Thymus (tissue), 11 donors: ENCODE measurements at regions not wholly inside any gene's neighbourhood (a gene's known extent, or its start where the extent isn't known, plus 50 kb on each side); places are given as distances from the start of the nearest gene placed in this dataset.

Experiments
- DNase-seq, 9 donors: peaks; one replicate each; pipeline ENCODE4 v3.0.0-alpha.2; 2013; ENCODE audit warnings: low spot score in 9 of 9, low read depth in 6 of 9, missing footprints in 1 of 9
- H3K27ac ChIP-seq, 2 donors: one replicate each; pipeline ENCODE4 v1.5.1; 2013; ENCODE audit warnings: control low read depth in 1 of 2, low read depth in 1 of 2, low read length in 1 of 2, mild to moderate bottlenecking in 1 of 2, moderate library complexity in 1 of 2
- H3K27me3 ChIP-seq, 2 donors: one replicate each; pipeline ENCODE4 v1.5.1; 2013; ENCODE audit warnings: low read length in 1 of 2; ENCODE audit not compliant: control insufficient read depth in 2 of 2, insufficient read depth in 1 of 2
- H3K36me3 ChIP-seq, 2 donors: one replicate each; pipeline ENCODE4 v1.5.1; 2013; ENCODE audit warnings: low read length in 1 of 2, mild to moderate bottlenecking in 1 of 2, moderate library complexity in 1 of 2; ENCODE audit not compliant: control insufficient read depth in 2 of 2, insufficient read depth in 2 of 2
- H3K4me1 ChIP-seq, 2 donors: one replicate each; pipeline ENCODE4 v1.5.1; 2013; ENCODE audit warnings: low read length in 2 of 2; ENCODE audit not compliant: control insufficient read depth in 2 of 2, insufficient read depth in 2 of 2
- H3K4me3 ChIP-seq, 2 donors: one replicate each; pipeline ENCODE4 v1.5.1; 2013; ENCODE audit warnings: low read length in 2 of 2, control low read depth in 1 of 2, mild to moderate bottlenecking in 1 of 2
- H3K9me3 ChIP-seq, 2 donors: one replicate each; pipeline ENCODE4 v1.5.1; 2013; ENCODE audit warnings: low read length in 1 of 2, mild to moderate bottlenecking in 1 of 2; ENCODE audit not compliant: control insufficient read depth in 2 of 2, insufficient read depth in 1 of 2
- WGBS: extraction: QIAGEN DNeasy Blood & Tissue Kit; methylation state at CpG from one replicate; pipeline ENCODE4 v1.1.7; 2013; 5-methylcytosine and 5-hydroxymethylcytosine counted together
- donor health status: healthy.

- Histone ChIP-seq H3K27ac (no peak overlapping the region), H3K27me3 (no peaks in the 10 kb centered on the region), H3K36me3 (no peaks in the 10 kb centered on the region), H3K9me3 (no peaks in the 10 kb centered on the region), H3K4me1 (no peaks in the 10 kb centered on the region), H3K4me3 (no peak overlapping the region)
- WGBS, result 90% methylated on average over 7 of the region's 7 CpGs
- no peak for DNase-seq
Measured at GRCh38 chr14:51455041-51455835, 196.5 kb upstream of the FRMD6 start.

- WGBS, result 96% methylated on average over 1 of the region's 1 CpG
- no peak for DNase-seq
- Histone ChIP-seq H3K9me3 (no peaks in the 10 kb centered on the region), H3K36me3 (no peaks in the 10 kb centered on the region), H3K4me3 (no peak overlapping the region), H3K27me3 (no peaks in the 10 kb centered on the region), H3K4me1 (no peaks in the 10 kb centered on the region), H3K27ac (no peak overlapping the region)
Measured at GRCh38 chr14:51457843-51458562, 193.7 kb upstream of the FRMD6 start.

GRCh38 chr14:51458563-51458955, 193.2 kb upstream of the FRMD6 start:
- Histone ChIP-seq H3K4me3 (no peak overlapping the region), H3K27me3 (no peaks in the 10 kb centered on the region), H3K27ac (no peak overlapping the region), H3K4me1 (no peaks in the 10 kb centered on the region), H3K36me3 (no peaks in the 10 kb centered on the region), H3K9me3 (no peaks in the 10 kb centered on the region)
- no peak for DNase-seq
- 96% methylated on average over 1 of the region's 1 CpG for WGBS

GRCh38 chr14:51460011-51460410, 191.7 kb upstream of the FRMD6 start:
- WGBS, result 52% methylated on average over 1 of the region's 1 CpG
- H3K27ac ChIP-seq, result no peak overlapping the region
- no peaks in the 10 kb centered on the region for H3K9me3 ChIP-seq
- no peaks in the 10 kb centered on the region for H3K36me3 ChIP-seq
- no peak overlapping the region for H3K4me3 ChIP-seq
- no peak for DNase-seq
- H3K27me3 ChIP-seq, result no peaks in the 10 kb centered on the region
- no peaks in the 10 kb centered on the region for H3K4me1 ChIP-seq

DNA sequence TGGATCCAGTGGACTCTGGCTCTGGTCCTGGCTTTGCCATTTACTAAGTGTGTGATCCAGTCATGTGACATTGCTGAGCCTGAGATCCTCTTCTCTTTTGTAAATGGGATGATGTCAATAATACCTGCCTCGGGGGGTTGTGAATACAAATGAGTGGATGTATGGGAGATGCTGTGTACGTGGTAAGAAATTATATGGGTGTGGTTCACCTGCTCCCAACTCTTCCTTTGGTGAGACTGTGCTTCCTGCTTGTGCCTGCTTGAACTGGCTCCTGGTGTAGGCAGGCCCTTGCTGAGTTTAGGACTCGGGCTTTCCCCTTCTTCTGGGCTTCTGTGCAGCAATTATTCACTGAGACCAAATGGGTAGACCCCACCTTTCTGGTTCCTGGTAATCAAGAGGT, 189.5 kb upstream of the FRMD6 start:
- Histone ChIP-seq H3K4me3 (no peak overlapping the region), H3K27ac (no peak overlapping the region), H3K9me3 (no peaks in the 10 kb centered on the region), H3K4me1 (no peaks in the 10 kb centered on the region), H3K36me3 (no peaks in the 10 kb centered on the region), H3K27me3 (no peaks in the 10 kb centered on the region)
- DNase-seq, result no peak
- 90% methylated on average over 3 of the region's 3 CpGs for WGBS

DNA sequence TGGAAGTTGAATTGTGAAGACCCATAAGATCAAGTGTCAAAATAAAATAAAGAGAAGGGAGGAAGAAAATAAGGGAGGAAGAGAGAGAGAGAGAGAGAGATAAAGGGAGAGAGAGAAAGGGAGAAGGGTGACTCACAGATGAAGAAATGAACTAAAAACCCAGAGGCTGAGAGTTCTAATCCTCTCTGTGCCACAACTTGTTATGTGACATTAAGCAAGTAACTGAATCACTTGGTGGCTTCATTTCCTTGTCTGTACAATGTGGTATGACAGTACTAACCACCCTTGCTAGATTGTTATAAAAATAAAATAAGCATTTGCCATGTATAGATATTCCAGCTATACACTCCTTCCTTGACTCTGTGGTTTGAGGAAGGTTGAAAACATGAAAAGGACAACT, 189.0 kb upstream of the FRMD6 start:
- Histone ChIP-seq H3K36me3 (no peaks in the 10 kb centered on the region), H3K4me1 (no peaks in the 10 kb centered on the region), H3K27ac (no peak overlapping the region), H3K9me3 (no peaks in the 10 kb centered on the region), H3K27me3 (no peaks in the 10 kb centered on the region), H3K4me3 (no peak overlapping the region)
- DNase-seq, result no peak

- H3K27ac ChIP-seq, result no peak overlapping the region
Measured at GRCh38 chr14:51463461-51463860, 188.2 kb upstream of the FRMD6 start.

GRCh38 chr14:51464411-51464810, 187.3 kb upstream of the FRMD6 start:
- H3K27me3 ChIP-seq, result no peaks in the 10 kb centered on the region
- no peaks in the 10 kb centered on the region for H3K4me1 ChIP-seq
- H3K27ac ChIP-seq, result no peak overlapping the region
- no peaks in the 10 kb centered on the region for H3K36me3 ChIP-seq
- H3K4me3 ChIP-seq, result no peak overlapping the region
- no peak for DNase-seq
- H3K9me3 ChIP-seq, result no peaks in the 10 kb centered on the region
- WGBS, result 93% methylated on average over 6 of the region's 6 CpGs

More at GRCh38 chr14:51463461-51463860, 188.2 kb upstream of the FRMD6 start:
- no peaks in the 10 kb centered on the region for H3K36me3 ChIP-seq
- DNase-seq, result no peak
- H3K4me3 ChIP-seq, result no peak overlapping the region
- H3K4me1 ChIP-seq, result no peaks in the 10 kb centered on the region
- WGBS, result 94% methylated on average over 1 of the region's 1 CpG
- no peaks in the 10 kb centered on the region for H3K27me3 ChIP-seq
- H3K9me3 ChIP-seq, result no peaks in the 10 kb centered on the region

GRCh38 chr14:51465486-51465885, 186.2 kb upstream of the FRMD6 start:
- 98% methylated on average over 1 of the region's 1 CpG for WGBS
- no peaks in the 10 kb centered on the region for H3K4me1 ChIP-seq
- no peaks in the 10 kb centered on the region for H3K27me3 ChIP-seq
- H3K27ac ChIP-seq, result no peak overlapping the region
- DNase-seq, result no peak
- H3K36me3 ChIP-seq, result no peaks in the 10 kb centered on the region
- no peaks in the 10 kb centered on the region for H3K9me3 ChIP-seq
- H3K4me3 ChIP-seq, result no peak overlapping the region
